ENCODE measurements at regions not wholly inside any gene's neighbourhood (a gene's known extent, or its start where the extent isn't known, plus 50 kb on each side); places are given as distances from the start of the nearest gene placed in this dataset.

GRCh38 chr5:172506921-172507320 is 52.6 kb upstream of the SH3PXD2B start:
- intact Hi-C loops (cut with DNase I), result no loop called here

GRCh38 chr5:172506251-172506650 is 51.9 kb upstream of the SH3PXD2B start:
- intact Hi-C loops (cut with DNase I), result no loop called here
- DNase-seq, result peak in 7 of 42 donors; percentile 8 to 38 (median 28)

More at GRCh38 chr5:172506921-172507320, 52.6 kb upstream of the SH3PXD2B start:
- peak in 6 of 42 donors; percentile 1 to 32 (median 8) for DNase-seq

- peak in 6 of 42 donors; percentile 4 to 26 (median 17) for DNase-seq
- intact Hi-C loops (cut with DNase I), result no loop called here
Measured at GRCh38 chr5:172505845-172506244, 51.5 kb upstream of the SH3PXD2B start.

- DNase-seq, result peak in 5 of 42 donors; percentile 3 to 32 (median 9)
- intact Hi-C loops (cut with DNase I), result no loop called here
Measured at GRCh38 chr5:172505403-172505759, 51.1 kb upstream of the SH3PXD2B start.

- intact Hi-C loops (cut with DNase I), result no loop called here
- DNase-seq, result peak in 6 of 42 donors; percentile 5 to 32 (median 9)
Measured at GRCh38 chr5:172504701-172505402, 50.5 kb upstream of the SH3PXD2B start.

GRCh38 chr5:172503925-172504700 is 49.8 kb upstream of the SH3PXD2B start:
- intact Hi-C loops (cut with DNase I), result no loop called here
- peak in 6 of 42 donors; percentile 4 to 35 (median 18) for DNase-seq
